RKO (cell line): ENCODE measurements at regions not wholly inside any gene's neighbourhood (a gene's known extent, or its start where the extent isn't known, plus 50 kb on each side); places are given as distances from the start of the nearest gene placed in this dataset.
"Not testable (repeated sequence)": the region's sequence is repeated elsewhere in the genome, so short reads cannot be mapped to it uniquely, and the experiment has no call there.

ENCODE experiments used
- DNase-seq: peaks from one replicate; pipeline ENCODE4 v3.0.0-alpha.2; 2016; ENCODE audit warnings: low spot score

DNA sequence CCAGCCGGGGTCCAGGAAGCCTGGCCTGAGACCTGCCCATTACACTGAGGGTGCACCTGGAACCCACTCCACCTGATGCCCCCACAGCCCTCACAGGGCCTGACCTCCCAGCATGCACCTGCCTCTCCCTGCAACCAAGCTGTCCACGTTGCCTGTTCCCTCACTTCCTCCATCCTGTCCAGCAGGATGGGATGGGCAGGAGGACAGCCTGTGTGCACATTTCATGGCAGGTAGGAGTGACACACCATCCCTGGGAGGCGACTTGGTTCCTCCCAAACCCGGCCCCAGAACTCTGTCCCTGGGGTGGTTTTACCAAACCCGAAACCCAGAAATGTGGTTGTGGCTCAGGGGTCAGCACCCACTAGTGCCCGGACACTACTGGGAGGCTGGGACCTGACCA is 203.8 kb upstream of the ZNF519 start:
- DNase-seq = not testable (repeated sequence)

DNA sequence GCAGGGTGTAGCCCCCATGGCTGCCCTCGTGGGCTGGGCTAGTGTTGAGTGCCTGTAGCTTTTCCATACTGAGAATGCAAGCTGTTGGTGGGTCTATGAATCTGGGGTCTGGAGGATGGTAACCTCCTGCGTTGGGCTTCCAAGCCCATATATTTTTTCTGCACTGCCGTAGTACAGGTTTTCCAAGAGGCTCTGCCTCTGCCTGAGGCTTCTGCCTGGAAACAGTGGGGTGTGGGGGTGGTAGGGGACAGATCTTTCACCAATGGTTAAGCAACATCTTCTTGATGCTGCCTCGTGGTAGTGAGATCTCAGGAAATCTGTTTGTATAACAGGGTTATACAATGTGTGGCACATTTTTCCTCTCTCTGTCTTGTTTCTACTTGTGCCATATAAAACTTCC is 189.0 kb upstream of the ZNF519 start:
- DNase-seq = not testable (repeated sequence)

DNA sequence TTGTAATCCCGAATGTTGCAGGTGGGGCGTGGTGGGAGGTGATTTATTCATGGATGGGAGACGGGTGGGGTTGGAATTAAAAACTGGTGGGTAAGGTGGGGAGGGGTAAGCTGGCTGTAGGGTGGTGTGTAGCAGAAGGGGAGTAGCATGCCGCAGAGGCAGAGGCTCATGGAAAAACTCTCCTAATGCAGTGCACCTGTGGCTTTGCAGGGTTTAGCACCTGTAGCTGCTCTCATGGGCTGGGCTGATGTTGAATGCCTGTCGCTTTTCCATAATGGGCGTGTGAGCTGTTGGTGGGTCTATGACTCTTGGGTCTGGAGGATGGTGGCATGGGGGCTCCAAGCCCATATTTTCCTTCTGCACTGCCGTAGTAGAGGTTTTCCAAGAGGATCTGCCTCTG is 169.0 kb upstream of the ZNF519 start:
- DNase-seq = not testable (repeated sequence)

DNA sequence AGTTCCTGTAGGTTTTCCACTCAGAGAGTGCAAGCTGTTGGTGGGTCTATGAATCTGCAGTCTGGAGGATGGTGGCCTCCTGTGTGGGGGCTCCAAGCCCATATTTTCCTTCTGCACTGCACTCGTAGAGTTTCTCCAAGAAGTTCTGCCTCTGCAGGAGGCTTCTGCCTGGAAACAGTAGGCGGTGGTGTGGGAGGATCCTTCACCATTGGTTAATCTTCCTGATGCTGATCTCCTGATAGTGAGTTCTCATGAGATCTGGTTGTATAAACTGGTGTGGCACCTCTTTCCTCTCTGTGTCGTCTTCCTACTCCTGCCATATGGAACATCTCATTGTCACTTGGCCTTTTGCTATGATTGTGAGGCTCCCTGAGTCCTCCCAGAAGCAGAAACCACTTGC is 162.8 kb upstream of the ZNF519 start:
- not testable (repeated sequence) for DNase-seq

DNA sequence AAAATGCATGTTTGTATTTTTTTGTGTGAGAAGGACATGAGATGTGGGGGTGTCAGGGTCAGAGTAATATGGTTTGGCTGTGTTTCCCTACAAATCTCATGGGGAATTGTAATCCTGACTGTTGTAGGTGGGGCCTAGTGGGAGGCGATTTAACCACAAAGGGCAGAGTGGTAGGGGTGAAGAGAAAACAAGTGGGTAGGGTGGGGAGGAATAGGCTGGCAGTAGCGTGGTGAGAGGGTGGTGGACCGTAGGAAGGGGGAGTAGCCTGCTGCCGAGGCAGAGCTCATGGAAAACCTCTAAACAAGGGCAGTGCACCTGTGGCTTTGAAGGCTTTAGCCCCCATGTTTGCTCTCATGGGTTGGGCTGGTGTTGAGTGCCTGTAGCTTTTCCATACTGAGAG is 152.8 kb upstream of the ZNF519 start:
- no peak for DNase-seq

DNA sequence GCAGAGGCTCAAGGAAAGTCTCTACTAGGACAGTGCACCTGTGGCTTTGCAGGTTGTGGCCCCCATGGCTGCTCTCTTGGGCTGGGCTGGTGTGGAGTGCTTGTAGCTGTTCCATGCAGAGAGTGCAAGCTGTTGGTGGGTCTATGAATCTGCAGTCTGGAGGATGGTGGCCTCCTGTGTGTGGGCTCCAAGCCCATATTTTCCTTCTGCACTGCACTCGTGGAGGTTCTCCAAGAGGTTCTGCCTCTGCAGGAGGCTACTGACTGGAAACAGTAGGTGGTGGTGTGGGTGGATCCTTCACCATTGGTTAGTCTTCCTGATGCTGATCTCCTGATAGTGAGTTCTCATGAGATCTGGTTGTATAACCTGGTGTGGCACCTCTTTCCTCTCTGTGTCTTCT is 143.2 kb upstream of the ZNF519 start:
- DNase-seq = not testable (repeated sequence)

DNA sequence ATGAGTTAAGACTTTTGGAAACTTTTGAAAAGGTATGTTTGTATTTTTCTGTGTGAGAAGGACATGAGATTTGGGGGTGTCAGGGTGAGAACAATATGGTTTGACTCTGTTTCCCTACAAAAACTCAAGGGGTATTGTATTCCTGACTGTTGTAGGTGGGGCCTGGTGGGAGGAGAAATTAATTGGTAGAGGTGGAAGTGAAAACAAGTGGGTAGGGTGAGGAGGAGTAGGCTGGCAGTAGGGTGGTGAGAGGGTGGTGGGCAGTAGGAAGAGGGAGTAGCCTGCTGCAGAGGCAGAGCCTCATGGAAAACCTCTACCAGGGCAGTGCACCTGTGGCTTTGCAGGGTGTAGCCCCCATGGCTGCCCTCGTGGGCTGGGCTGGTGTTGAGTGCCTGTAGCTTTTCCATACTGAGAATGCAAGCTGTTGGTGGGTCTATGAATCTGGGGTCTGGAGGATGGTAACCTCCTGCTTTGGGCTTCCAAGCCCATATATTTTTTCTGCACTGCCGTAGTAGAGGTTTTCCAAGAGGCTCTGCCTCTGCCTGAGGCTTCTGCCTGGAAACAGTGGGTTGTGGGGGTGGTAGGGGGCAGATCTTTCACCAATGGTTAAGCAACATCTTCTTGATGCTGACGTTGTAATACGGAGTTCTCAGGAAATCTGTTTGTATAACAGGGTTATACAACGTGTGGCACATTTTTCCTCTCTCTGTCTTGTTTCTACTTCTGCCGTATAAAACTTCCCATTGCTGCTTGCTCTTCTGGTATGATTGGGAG is 133.6 kb upstream of the ZNF519 start:
- DNase-seq = not testable (repeated sequence)

DNA sequence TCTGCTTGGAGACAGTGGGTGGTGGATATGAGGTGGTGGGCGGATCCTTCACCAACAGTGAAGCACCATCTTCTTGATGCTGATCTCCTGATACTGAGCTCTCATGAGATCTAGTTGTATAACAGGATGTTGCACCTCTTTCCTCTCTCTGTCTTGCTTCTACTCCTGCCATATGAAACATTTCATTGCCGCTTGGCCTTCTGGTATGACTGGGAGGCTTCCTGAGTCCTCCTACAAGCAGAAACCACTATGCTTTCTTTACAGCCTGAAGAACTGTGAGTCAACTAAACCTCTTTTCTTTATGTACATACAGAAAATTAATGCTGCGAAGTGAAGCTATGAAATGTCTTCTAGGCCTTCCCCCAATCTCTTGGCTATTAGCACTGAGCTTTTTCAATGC is 130.6 kb upstream of the ZNF519 start:
- not testable (repeated sequence) for DNase-seq

DNA sequence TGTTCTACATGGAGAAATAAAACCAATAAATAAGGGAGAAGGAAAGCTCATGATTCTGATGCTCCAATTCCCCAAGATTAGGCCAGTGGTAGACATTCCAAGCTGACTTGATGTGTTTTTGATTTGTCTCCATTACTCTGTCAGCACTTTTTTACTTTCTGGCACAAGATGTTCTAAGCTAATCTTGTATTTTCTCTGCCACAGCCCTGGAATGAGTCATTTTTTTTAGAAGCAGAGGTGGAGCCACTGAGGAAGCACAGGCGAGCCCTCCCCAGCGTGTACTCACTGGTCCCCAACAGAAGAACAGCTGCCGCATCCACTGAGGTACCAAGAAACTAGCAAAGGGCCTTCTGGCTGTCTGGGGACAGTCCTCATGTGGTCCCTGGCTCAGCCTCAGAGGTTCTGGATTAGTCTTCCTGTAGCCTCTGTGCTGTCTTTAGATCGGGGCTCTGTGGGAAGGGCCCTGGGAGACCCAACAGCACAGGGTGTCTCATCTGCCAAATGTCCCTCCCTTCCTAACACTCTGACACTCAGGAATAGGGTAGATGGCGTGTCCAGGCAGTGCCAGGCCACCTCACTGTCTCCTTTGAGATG is 117.9 kb upstream of the ZNF519 start:
- not testable (repeated sequence) for DNase-seq

DNA sequence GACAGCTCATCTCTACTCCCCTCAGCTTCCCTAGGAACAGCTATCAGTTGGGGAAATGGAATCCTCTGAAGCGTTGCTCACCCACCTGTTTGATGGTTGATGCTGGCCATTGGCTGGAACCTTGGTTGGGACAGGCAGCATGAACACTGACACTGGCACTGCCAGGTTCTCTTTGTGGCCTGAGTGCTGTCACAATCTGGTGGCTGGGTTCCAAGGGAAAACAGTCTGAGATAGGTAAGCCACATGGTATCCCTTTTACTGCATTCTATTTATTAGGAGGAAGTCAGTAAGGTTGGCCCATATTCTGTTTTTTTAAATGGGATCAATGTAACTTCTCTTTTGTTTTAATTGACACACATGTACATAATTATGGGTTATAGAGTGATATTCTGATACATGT is 107.0 kb upstream of the ZNF519 start:
- not testable (repeated sequence) for DNase-seq

DNA sequence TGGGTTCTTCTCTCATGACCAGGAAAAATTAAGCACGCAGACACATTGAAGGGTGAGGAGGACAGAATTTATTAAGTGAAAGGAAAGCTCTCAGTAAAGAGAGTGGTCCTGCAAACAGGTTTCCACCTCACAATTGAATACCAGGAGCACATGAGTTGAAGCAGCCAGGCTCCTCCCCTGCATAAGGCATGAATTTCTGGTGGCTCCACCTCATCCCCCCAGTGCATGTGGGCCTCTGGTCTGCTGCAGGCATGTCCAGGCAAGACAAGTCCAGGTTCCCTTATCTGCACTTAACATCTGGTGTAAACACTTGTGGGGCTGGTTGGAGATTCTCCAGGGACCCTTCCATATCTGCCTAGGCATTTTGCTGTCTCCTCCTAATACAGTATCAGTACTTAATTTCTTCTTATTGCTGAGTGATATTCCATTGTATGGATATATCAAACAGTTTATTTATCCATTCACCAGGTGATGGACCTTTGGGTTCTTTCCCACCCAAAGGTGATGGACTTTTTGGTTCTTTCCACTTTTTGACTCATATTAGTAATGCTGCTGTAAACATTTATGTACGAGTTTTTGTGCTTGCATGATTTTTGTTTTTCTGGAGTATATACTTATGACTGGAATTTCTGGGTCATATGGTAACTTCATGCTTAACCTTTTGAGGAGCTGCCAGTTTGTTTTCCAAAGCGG is 104.3 kb upstream of the ZNF519 start:
- not testable (repeated sequence) for DNase-seq

DNA sequence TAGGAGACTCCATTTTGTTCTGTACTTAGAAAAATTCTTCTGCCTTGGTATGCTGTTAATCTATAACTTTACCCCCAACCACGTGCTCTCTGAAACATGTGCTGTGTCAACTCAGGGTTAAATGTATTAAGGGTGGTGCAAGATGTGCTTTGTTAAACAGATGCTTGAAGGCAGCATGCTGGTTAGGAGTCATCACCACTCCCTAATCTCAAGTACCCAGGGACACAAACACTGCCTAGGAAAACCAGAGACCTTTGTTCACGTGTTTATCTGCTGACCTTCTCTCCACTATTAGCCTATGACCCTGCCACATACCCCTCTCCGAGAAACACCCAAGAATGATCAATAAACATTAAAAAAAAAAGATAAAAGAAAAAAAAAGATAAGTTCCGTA is 93.0 kb upstream of the ZNF519 start:
- DNase-seq = not testable (repeated sequence)

DNA sequence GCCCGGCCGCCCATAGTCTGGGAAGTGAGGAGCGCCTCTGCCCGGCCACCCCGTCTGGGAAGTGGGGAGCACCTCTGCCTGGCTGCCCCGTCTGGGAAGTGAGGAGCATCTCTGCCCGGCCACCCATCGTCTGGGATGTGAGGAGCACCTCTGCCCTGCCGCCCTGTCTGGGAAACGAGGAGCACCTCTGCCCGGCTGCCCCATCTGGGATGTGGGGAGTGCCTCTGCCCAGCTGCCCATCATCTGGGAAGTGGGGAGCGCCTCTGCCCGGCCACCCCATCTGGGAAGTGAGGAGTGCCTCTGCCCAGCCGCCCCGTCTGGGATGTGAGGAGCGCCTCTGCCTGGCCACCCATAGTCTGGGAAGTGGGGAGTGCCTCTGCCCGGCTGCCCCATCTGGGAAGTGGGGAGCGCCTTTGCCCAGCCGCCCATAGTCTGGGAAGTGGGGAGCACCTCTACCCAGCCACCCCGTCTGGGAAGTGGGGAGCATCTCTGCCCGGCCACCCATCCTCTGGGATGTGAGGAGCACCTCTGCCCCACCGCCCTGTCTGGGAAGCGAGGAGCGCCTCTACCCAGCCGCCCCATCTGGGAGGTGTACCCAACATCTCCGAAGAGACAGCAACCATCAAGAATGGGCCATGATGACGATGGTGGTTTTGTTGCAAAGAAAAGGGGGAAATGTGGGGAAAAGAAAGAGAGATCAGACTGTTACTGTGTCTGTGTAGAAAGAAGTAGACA is 92.5 kb upstream of the ZNF519 start:
- not testable (repeated sequence) for DNase-seq

DNA sequence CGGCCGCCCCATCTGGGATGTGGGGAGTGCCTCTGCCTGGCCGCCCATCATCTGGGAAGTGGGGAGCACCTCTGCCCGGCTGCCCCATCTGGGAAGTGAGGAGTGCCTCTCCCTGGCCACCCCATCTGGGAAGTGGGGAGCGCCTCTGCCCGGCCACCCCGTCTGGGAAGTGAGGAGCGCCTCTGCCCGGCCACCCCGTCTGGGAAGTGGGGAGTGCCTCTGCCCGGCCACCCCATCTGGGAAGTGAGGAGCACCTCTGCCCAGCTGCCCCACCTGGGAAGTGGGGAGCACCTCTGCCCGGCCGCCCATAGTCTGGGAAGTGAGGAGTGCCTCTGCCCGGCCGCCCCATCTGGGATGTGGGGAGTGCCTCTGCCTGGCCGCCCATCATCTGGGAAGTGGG is 91.7 kb upstream of the ZNF519 start:
- DNase-seq = not testable (repeated sequence)

DNA sequence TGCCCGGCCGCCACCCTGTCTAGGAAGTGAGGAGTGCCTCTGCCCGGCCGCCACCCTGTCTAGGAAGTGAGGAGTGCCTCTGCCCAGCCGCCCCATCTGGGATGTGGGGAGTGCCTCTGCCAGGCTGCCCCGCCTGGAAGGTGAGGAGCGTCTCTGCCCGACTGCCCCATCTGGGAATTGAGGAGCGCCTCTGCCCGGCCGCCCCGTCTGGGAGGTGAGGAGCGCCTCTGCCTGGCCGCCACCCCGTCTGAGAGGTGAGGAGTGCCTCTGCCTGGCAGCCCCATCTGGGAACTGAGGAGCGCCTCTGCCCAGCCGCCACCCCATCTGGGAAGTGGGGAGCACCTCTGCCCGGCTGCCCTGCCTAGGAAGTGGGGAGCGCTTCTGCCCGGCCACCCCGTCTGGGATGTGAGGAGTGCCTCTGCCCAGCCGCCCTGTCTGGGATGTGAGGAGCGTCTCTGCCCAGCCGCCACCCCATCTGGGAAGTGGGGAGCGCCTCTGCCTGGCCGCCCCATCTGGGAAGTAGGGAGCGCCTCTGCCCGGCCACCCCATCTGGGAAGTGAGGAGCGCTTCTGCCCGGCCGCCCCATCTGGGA is 91.1 kb upstream of the ZNF519 start:
- not testable (repeated sequence) for DNase-seq

DNA sequence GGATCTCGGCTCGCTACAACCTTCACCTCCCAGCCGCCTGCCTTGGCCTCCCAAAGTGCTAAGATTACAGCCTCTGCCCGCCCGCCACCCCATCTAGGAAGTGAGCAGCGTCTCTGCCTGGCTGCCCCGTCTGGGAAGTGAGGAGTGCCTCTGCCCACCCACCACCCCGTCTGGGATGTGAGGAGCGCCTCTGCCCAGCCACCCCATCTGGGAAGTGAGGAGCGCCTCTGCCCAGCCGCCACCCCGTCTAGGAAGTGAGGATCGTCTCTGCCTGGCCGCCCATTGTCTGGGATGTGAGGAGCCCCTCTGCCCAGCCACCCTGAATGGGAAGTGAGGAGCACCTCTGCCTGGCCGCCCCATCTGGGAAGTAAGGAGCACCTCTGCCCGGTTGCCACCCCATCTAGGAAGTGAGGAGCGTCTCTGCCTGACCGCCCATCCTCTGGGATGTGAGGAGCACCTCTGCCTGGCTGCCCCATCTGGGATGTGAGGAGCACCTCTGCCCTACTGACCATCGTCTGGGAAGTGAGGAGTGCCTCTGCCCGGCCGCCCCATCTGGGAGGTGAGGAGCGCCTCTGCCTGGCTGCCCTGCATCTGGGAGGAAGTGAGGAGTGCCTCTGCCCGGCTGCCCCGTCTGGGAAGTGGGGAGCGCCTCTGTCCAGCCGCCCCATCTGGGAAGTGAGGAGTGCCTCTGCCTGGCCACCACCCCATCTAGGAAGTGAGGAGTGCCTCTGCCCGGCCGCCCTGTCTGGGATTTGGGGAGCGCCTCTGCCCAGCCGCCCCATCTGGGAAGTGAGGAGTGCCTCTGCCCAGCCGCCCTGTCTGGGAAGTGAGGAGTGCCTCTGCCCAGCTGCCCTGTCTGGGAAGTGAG is 90.4 kb upstream of the ZNF519 start:
- not testable (repeated sequence) for DNase-seq

DNA sequence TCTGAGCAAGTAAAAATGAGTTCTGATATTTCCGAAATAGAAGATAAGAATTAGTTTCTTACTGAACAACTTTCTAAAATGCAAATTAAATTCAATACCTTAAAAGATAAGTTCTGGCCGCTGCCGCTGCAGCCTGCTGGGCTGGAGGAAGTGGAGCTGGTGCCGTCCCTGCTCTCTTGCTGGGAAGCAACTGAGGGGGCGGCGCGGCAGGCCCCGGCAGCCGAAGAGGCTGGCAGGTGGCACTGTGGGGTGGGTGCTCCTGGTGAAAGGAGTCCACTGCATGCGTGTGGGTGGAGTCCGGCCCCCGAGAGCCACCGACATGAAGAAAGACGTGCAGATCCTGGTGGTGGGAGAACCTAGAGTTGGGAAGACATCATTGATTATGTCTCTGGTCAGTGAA is 89.5 kb upstream of the ZNF519 start:
- no peak for DNase-seq

DNA sequence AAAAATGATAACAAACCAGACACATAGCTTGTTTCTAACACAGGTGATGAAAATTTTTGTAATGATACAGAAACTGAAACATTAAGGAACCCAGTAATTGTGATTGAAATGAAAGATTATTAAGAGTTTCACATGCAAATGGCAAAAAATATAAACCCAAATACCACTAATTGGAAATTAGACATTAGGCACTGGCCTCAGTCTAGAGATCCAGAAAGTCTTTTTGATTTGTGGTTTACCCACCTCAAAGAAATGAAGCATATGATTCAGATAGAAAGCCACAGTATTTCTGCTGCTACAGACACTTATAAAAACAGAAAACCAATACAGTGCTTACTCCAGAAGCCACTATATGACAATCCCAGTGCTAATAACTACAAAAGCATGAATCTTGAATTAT is 83.7 kb upstream of the ZNF519 start:
- DNase-seq = not testable (repeated sequence)

DNA sequence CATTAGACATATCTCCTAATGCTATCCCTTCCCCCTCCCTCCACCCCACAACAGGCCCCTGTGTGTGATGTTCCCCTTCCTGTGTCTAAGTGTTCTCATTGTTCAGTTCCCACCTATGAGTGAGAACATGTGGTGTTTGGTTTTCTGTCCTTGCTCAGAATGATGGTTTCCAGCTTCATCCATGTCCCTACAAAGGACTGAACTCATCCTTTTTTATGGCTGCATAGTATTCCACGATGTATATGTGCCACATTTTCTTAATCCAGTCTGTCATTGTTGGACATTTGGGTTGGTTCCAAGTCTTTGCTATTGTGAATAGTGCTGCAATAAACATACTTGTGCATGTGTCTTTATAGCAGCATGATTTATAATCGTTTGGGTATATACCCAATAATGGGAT is 71.2 kb upstream of the ZNF519 start:
- DNase-seq = not testable (repeated sequence)

DNA sequence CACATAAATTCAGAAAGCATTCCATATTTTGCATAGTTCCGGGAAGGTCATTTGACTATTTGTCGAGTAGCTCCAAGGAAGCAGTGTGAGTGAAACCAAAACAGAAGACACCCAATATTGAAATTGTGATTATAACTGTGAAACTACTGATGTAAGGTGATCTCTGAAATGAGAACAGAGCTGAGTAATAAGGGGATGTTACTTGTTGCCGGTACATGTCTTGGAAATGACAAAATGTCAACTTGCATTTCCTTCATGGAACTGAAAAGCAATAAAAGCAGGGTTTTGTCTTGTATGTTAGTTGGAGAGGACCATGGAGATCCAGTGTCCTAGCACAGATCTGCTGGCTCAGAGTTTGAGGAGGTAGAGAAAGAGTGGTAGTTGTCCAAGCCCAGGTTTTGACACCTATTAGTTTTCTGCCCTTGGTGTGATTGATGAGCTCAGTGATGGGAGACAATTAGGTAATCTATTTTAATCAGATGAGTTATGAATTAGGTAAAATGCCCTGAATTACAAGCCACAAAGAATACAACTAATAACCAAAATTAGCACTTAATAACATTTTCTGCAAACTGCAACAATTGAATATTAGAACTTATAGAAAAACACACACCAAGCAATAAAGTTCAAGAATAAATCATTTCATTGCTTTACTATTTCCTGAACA is 58.7 kb upstream of the ZNF519 start:
- DNase-seq = not testable (repeated sequence)
